ENCODE measurements at regions not wholly inside any gene's neighbourhood (a gene's known extent, or its start where the extent isn't known, plus 50 kb on each side); places are given as distances from the start of the nearest gene placed in this dataset.

DNA sequence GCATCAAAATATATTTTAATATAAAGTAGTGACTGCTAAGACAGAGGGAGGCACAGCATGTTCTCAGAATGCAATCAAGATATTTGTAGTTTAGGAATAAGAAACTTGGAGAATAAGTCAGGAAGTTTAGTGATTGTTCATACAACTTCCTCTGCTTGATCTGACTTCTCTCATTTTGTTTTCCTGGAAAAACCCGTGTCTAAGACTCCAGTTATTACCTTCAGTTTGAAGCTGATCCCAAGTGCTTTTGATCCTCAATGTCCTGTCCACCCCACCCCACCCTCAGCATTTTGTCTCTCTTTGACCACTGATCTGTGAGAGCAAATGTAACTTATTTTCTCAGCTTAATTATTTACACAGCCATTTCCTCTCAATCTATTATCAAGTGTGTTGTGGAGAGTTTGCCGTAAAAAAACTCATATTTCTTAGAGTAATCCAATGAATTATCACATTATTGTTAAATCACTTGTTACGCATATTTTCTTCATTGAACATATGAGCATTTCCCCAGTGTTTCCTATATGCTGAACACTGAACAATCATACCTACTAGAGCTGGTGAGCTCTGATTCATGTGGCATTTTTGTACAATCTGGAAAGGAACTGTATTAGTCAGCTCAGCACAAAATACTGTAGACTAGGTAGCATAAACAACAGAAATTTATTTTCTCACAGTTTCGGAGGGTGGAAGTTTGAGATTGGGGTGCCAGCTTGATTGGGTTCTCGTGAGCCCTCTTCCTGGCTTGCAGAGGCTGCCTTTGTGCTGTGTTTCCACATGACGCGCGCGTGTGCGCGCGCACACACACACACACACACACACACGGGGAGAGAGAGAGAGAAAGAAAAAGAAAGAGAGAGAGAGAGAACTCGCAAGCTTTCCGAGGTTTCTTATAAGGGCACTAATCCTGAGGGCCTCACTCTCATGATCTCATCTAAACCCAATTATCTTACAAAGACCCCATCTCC, 65.5 kb upstream of the DPYD start:
- no peak for TF ChIP-seq EP300 (IDR thresholded peaks at IDR 0.05)
- TF ChIP-seq, protein P1, sequence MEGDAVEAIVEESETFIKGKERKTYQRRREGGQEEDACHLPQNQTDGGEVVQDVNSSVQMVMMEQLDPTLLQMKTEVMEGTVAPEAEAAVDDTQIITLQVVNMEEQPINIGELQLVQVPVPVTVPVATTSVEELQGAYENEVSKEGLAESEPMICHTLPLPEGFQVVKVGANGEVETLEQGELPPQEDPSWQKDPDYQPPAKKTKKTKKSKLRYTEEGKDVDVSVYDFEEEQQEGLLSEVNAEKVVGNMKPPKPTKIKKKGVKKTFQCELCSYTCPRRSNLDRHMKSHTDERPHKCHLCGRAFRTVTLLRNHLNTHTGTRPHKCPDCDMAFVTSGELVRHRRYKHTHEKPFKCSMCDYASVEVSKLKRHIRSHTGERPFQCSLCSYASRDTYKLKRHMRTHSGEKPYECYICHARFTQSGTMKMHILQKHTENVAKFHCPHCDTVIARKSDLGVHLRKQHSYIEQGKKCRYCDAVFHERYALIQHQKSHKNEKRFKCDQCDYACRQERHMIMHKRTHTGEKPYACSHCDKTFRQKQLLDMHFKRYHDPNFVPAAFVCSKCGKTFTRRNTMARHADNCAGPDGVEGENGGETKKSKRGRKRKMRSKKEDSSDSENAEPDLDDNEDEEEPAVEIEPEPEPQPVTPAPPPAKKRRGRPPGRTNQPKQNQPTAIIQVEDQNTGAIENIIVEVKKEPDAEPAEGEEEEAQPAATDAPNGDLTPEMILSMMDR (IDR thresholded peaks at IDR 0.05) = no peak
- H3K27ac ChIP-seq = no peak overlapping the region
- no peaks in the 10 kb centered on the region for H3K9me3 ChIP-seq
- no peak for ATAC-seq
- WGBS, 2 donors (ENCODE audit: low coverage in 1 of 2) = 86 to 88% methylated on average over 13 of the region's 15 CpGs
- no peak overlapping the region for H3K4me3 ChIP-seq
- H3K4me1 ChIP-seq = no peaks in the 10 kb centered on the region
- H3K27me3 ChIP-seq = no peaks in the 10 kb centered on the region
- no peaks in the 10 kb centered on the region for H3K36me3 ChIP-seq

- 75 to 88% methylated on average over 2 of the region's 2 CpGs for WGBS, 2 donors (ENCODE audit: low coverage in 1 of 2)
- H3K4me1 ChIP-seq = no peaks in the 10 kb centered on the region
- TF ChIP-seq EP300 (IDR thresholded peaks at IDR 0.05) (no peak), POLR2A (IDR thresholded peaks at IDR 0.05) (no peak), POLR2AphosphoS5 (IDR thresholded peaks at IDR 0.05) (no peak)
- TF ChIP-seq, protein P1 (IDR thresholded peaks at IDR 0.05) = no peak
- H3K27me3 ChIP-seq = no peaks in the 10 kb centered on the region
- no peaks in the 10 kb centered on the region for H3K9me3 ChIP-seq
- no peak overlapping the region for H3K27ac ChIP-seq
- no peak overlapping the region for H3K4me3 ChIP-seq
- ATAC-seq = no peak
- H3K36me3 ChIP-seq = no peaks in the 10 kb centered on the region
Measured at GRCh38 chr1:97983126-97983525, 62.3 kb upstream of the DPYD start.

DNA sequence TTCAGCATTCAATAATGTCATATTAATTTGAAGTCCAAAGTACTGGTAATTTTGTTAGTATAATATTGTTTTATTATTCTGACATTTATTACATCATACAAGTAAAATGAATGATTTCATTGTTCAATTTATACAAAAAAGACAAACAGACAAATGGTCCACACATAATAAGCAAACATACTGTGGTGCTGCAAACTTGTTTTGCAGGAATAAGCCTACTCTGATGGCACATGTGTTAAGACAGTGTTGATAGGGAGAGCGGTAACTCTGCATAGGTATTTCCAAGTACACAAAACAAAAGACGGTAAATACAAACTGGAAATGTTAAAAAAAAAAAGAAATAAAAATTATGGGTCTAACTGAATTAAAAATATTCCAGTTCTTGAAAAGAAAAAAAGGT, 59.7 kb upstream of the DPYD start:
- H3K9me3 ChIP-seq = no peaks in the 10 kb centered on the region
- H3K27ac ChIP-seq = no peak overlapping the region
- ATAC-seq = no peak
- WGBS, 2 donors (ENCODE audit: low coverage in 1 of 2) = 60 to 93% methylated on average over 1 to 2 of the region's 2 CpGs
- TF ChIP-seq POLR2AphosphoS5 (IDR thresholded peaks at IDR 0.05) = no peak
- no peaks in the 10 kb centered on the region for H3K4me1 ChIP-seq
- H3K4me3 ChIP-seq = no peak overlapping the region
- H3K36me3 ChIP-seq = no peaks in the 10 kb centered on the region
- H3K27me3 ChIP-seq = no peaks in the 10 kb centered on the region

DNA sequence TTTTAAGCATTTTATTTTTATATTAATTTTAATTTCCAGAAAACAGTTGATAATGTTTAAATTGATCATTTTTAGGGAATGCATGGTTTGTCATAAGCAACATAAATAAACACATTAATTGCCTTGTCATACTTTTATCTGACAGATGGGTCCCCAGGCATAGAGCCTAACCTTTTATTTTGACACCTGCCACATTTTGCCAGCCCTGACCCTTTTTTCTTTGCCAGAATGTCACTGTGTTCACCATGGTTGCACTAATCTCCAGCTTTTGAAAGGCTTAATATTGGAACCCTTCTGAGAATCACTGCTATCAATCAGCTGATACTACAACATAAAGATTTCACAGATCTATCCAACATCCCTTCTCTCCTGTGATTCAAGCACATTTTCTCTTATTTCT, 56.0 kb upstream of the DPYD start:
- no peak for TF ChIP-seq POLR2AphosphoS5 (IDR thresholded peaks at IDR 0.05)
- TF ChIP-seq, protein P1 (IDR thresholded peaks at IDR 0.05) = no peak
- no peak for TF ChIP-seq POLR2A (IDR thresholded peaks at IDR 0.05)
- TF ChIP-seq EP300 (IDR thresholded peaks at IDR 0.05) = no peak

More for the DNA sequence above, 56.0 kb upstream of the DPYD start:
- H3K36me3 ChIP-seq = no peaks in the 10 kb centered on the region
- ATAC-seq = no peak
- H3K27me3 ChIP-seq = no peaks in the 10 kb centered on the region
- H3K4me3 ChIP-seq = no peak overlapping the region
- H3K4me1 ChIP-seq = no peaks in the 10 kb centered on the region
- no peaks in the 10 kb centered on the region for H3K9me3 ChIP-seq
- H3K27ac ChIP-seq = no peak overlapping the region
